Fibroblast of pulmonary artery (primary cell): ENCODE measurements at regions not wholly inside any gene's neighbourhood (a gene's known extent, or its start where the extent isn't known, plus 50 kb on each side); places are given as distances from the start of the nearest gene placed in this dataset.

Source experiments
- DNase-seq: peaks from one replicate; pipeline ENCODE4 v3.0.0-alpha.2; 2010; ENCODE audit warnings: low read depth
- H3K4me3 ChIP-seq: replicated peaks from 2 replicates; pipeline ENCODE4 v1.5.1; 2011; ENCODE audit warnings: low read depth, mild to moderate bottlenecking, control low read depth, low read length, moderate library complexity
- TF ChIP-seq, protein P1 (sequence below): IDR thresholded peaks from 2 replicates; pipeline ENCODE4 v1.5.1; 2011; ENCODE audit warnings: mild to moderate bottlenecking, control low read depth, low read length, inconsistent platforms; ENCODE audit errors: missing control alignments

DNA sequence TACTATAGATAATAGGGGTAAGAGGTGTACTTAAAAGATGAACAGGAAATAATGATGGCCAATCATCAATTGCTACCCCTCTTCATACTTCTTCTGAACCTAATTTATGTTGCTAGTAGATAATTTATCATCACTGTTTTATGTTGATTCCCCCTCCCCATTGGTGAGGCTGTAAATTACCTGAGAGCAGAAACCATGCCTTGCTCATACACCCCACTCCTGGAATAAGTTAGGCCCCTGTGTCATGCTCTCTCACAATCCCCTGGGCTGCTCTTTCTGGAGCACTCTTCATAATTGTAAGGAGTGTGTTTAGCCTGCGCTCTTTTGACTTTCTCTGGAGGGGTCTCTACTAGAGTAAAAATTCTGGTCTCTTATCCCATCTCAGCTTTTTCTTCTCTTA, 180.7 kb downstream of the PAH start:
- no peak for DNase-seq
- TF ChIP-seq, protein P1, sequence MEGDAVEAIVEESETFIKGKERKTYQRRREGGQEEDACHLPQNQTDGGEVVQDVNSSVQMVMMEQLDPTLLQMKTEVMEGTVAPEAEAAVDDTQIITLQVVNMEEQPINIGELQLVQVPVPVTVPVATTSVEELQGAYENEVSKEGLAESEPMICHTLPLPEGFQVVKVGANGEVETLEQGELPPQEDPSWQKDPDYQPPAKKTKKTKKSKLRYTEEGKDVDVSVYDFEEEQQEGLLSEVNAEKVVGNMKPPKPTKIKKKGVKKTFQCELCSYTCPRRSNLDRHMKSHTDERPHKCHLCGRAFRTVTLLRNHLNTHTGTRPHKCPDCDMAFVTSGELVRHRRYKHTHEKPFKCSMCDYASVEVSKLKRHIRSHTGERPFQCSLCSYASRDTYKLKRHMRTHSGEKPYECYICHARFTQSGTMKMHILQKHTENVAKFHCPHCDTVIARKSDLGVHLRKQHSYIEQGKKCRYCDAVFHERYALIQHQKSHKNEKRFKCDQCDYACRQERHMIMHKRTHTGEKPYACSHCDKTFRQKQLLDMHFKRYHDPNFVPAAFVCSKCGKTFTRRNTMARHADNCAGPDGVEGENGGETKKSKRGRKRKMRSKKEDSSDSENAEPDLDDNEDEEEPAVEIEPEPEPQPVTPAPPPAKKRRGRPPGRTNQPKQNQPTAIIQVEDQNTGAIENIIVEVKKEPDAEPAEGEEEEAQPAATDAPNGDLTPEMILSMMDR = no peak
- no peak overlapping the region for H3K4me3 ChIP-seq

DNA sequence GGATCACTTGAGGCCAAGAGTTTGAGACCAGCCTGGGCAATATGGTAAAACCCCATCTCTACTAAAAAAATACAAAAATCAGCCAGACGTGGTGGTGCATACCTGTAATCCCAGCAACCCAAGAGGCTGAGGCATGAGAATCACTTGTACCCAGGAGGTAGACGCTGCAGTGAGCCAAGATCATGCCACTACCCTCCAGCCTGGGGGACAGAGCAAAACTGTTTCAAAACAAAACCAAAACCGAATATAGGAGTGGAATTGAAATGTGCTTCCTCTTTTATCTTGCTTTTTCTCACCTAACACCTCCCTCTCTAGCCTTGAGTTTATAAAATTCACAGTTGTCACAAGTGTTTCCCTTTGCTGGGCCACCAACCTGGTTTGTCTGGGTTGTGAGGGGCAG, 181.9 kb downstream of the PAH start:
- no peak for DNase-seq
- TF ChIP-seq, protein P1 = no peak
- H3K4me3 ChIP-seq = no peak overlapping the region

DNA sequence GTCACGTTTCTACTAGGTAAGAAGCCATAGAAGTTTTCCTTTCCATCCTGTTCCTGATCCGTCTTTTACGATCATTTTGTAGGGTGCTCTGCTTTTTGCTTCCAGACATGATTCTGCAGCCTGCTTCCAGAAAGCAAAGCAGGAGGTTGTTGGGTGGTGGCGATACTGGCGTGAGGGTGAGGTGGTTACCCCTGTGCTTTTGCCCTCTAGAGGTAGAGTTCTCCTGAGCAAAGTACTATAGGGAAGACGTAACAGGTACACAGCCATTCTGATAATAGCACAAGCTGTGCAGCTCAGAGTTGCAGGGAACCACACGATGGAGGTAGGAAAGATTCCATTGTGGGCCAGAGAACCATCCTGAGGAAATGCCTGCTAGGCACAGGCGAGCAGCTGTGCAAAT, 186.0 kb downstream of the PAH start:
- TF ChIP-seq, protein P1 = no peak
- no peak overlapping the region for H3K4me3 ChIP-seq
- no peak for DNase-seq

DNA sequence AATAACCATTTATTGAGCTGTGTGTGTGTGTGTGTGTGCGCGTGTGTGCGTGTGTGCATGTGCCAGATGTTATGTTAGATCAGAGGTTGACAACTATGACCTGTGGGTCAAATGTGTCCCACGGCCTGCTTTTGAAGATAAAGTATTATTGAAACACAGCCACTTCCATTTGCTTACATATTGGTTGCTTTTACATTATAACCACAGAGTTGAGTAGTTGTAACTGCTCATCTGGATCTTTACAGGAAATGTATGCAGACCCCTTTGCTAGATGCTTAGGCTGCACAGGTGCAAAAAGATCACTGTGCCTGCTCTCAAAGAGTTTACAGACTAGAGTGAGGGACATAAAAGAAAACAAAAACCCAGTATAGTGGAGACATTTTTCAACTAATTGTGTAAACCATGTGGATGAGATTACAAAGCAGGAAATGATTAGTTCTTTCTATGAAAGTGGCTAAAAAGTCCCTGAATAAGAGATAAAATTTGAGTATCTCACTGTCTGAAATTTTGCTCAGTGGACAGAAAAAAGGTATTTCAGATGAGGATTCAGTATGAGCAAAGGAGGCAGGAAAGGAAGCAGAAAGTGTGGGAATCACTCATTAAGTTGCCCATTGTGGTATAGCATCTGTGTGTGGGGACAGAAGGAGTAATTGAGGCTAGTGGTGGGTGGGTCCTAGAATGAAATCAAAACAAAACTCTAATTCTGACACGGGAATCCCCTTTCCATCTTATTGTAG, 188.4 kb downstream of the PAH start:
- TF ChIP-seq, protein P1 = no peak
- no peak for DNase-seq
- H3K4me3 ChIP-seq = no peak overlapping the region

DNA sequence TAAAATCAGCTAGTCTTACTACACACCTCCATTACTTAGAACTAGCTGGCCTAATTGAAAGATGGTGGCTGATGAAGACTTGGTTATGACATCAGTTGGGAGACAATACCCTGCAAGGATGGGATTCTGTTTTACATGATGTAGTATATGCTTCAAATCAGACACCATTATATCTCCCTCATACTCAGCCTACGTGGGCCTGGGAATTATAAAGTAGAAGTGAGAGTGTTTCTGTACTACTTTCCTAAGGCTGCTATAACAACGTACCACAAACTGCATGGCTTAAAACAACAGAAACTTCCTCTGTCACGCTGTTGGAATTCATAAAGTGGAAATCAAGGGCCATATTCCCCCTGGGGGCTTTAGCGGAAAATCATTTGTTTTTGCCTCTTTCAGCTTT, 190.4 kb downstream of the PAH start:
- DNase-seq = no peak
- TF ChIP-seq, protein P1 = no peak
- no peak overlapping the region for H3K4me3 ChIP-seq

DNA sequence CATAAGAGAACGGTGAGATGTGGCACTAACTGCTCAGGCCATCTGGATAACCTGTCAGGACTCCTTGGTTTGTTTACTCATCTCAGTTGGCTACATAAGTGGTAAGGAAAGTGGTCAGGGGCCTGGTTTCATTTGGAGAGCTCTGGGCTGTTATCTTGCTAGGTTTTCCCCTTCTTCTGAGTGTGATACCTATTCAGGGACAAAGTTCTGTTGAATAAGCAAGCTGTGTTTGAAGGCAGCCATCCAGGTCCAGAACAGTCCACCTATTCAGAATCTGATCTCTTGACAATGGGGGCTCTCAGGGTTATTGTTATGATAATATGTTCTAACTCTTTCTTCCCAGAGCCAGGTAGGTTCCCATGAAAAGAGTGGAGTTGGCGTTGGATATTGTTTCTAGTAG, 194.9 kb downstream of the PAH start:
- TF ChIP-seq, protein P1 = no peak
- no peak overlapping the region for H3K4me3 ChIP-seq
- DNase-seq = no peak

DNA sequence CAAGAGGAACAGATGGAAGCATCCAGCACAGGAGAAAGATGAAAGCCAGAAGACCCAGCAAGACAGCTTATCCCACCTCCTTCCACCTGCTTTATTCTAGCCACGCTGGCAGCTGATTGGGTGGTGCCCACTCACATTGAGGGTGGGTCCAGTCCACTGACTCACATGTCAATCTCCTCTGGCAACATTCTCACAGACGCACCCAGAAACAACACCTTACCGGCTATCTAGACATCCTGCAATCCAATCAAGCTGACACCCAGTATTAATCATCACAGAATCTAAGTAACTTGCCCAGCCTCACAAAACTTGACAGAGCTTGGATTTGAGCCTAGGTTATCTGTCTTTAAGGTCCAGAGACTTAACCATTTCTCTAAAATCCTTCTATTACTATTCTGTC, 208.9 kb downstream of the PAH start:
- TF ChIP-seq, protein P1 = no peak
- no peak for DNase-seq
- no peak overlapping the region for H3K4me3 ChIP-seq
